ENCODE measurements at regions not wholly inside any gene's neighbourhood (a gene's known extent, or its start where the extent isn't known, plus 50 kb on each side); places are given as distances from the start of the nearest gene placed in this dataset.

- Histone ChIP-seq H3K27me3 (no peaks in the 10 kb centered on the region), H3K4me3 (no peak overlapping the region), H3K36me3 (no peaks in the 10 kb centered on the region), H3K4me1 (no peaks in the 10 kb centered on the region), H3K9me3 (peaks cover 0 to 5% of the 10 kb centered on the region in 2 donors), H3K27ac (no peak overlapping the region)
- TF ChIP-seq POLR2A (IDR thresholded peaks at IDR 0.05): no peak
- TF ChIP-seq CTCF (IDR thresholded peaks at IDR 0.05): no peak
- DNase-seq: no peak
- intact Hi-C loops (cut with DNase I; ENCODE audit: low total_unique reads): no loop called here
Measured at GRCh38 chr11:112856133-112856532, 105.1 kb upstream of the NCAM1 start.

- Histone ChIP-seq H3K4me1 (no peaks in the 10 kb centered on the region), H3K36me3 (no peaks in the 10 kb centered on the region), H3K27ac (no peak overlapping the region), H3K4me3 (no peak overlapping the region), H3K9me3 (peaks cover 0 to 5% of the 10 kb centered on the region in 2 donors), H3K27me3 (no peaks in the 10 kb centered on the region)
- TF ChIP-seq CTCF (IDR thresholded peaks at IDR 0.05): no peak
- no peak for TF ChIP-seq POLR2A (IDR thresholded peaks at IDR 0.05)
- no peak for DNase-seq
- intact Hi-C loops (cut with DNase I; ENCODE audit: low total_unique reads): no loop called here
Measured at GRCh38 chr11:112856591-112856990, 104.6 kb upstream of the NCAM1 start.

- intact Hi-C loops (cut with DNase I; ENCODE audit: low total_unique reads): no loop called here
- Histone ChIP-seq H3K4me1 (no peaks in the 10 kb centered on the region), H3K36me3 (no peaks in the 10 kb centered on the region), H3K27me3 (no peaks in the 10 kb centered on the region), H3K4me3 (no peak overlapping the region), H3K9me3 (peaks cover 0 to 5% of the 10 kb centered on the region in 2 donors), H3K27ac (no peak overlapping the region)
- DNase-seq: no peak
- TF ChIP-seq CTCF (IDR thresholded peaks at IDR 0.05) (no peak), POLR2A (IDR thresholded peaks at IDR 0.05) (no peak)
Measured at GRCh38 chr11:112858289-112859023, 102.8 kb upstream of the NCAM1 start.

- Histone ChIP-seq H3K27ac (no peak overlapping the region), H3K4me3 (no peak overlapping the region), H3K4me1 (no peaks in the 10 kb centered on the region), H3K27me3 (no peaks in the 10 kb centered on the region), H3K36me3 (no peaks in the 10 kb centered on the region), H3K9me3 (peaks cover 0 to 5% of the 10 kb centered on the region in 2 donors)
- no peak for TF ChIP-seq POLR2A (IDR thresholded peaks at IDR 0.05)
- no peak for TF ChIP-seq CTCF (IDR thresholded peaks at IDR 0.05)
- intact Hi-C loops (cut with DNase I; ENCODE audit: low total_unique reads): no loop called here
- DNase-seq: no peak
Measured at GRCh38 chr11:112859787-112860186, 101.4 kb upstream of the NCAM1 start.

GRCh38 chr11:112861356-112861755, 99.9 kb upstream of the NCAM1 start:
- no peak overlapping the region for H3K4me3 ChIP-seq
- H3K27ac ChIP-seq: no peak overlapping the region
- no peak for DNase-seq
- H3K36me3 ChIP-seq: no peaks in the 10 kb centered on the region
- peaks cover 0 to 5% of the 10 kb centered on the region in 2 donors for H3K9me3 ChIP-seq
- intact Hi-C loops (cut with DNase I; ENCODE audit: low total_unique reads): no loop called here
- H3K27me3 ChIP-seq: no peaks in the 10 kb centered on the region
- no peaks in the 10 kb centered on the region for H3K4me1 ChIP-seq
- TF ChIP-seq POLR2A (IDR thresholded peaks at IDR 0.05) (no peak), CTCF (IDR thresholded peaks at IDR 0.05) (no peak)
